Breast epithelium (tissue), 4 donors: ENCODE measurements at regions not wholly inside any gene's neighbourhood (a gene's known extent, or its start where the extent isn't known, plus 50 kb on each side); places are given as distances from the start of the nearest gene placed in this dataset.
"Not testable (repeated sequence)": the region's sequence is repeated elsewhere in the genome, so short reads cannot be mapped to it uniquely, and the experiment has no call there.

Source experiments
- DNase-seq, 2 donors: peaks; one replicate each; pipeline ENCODE4 v3.0.0-alpha.2; 2019; ENCODE audit warnings: low spot score in 2 of 2
- H3K27ac ChIP-seq, 2 donors: fragments of 200-600 bp; sonication (generic) in 1 of 2; one replicate each; pipeline ENCODE4 v1.5.1; 2016 to 2019; ENCODE audit warnings: mild to moderate bottlenecking in 1 of 2
- H3K27me3 ChIP-seq, 2 donors: fragments of 200-600 bp; sonication (generic) in 1 of 2; one replicate each; pipeline versions ENCODE4 v1.5.1 to v1.6.0; 2017 to 2019; ENCODE audit warnings: control low read depth in 1 of 2, mild to moderate bottlenecking in 1 of 2
- H3K36me3 ChIP-seq: fragments of 200-600 bp; one replicate; pipeline ENCODE4 v1.5.1; 2019
- H3K4me1 ChIP-seq, 2 donors: fragments of 200-600 bp; sonication (generic); one replicate each; pipeline ENCODE4 v1.5.1; 2016 to 2019; ENCODE audit warnings: control low read depth in 1 of 2
- H3K4me3 ChIP-seq, 3 donors: fragments of 200-600 bp; sonication (generic); 1 replicate in 2 of 3; 2 replicates in 1 of 3; pipeline ENCODE4 v1.5.1; 2016 to 2019; ENCODE audit warnings: mild to moderate bottlenecking in 3 of 3, moderate library complexity in 2 of 3
- H3K9me3 ChIP-seq, 2 donors: fragments of 200-600 bp; sonication (generic) in 1 of 2; one replicate each; pipeline ENCODE4 v1.5.1; 2016 to 2019; ENCODE audit warnings: control low read depth in 1 of 2
- POLR2A ChIP-seq: fragments of 450-650 bp; IDR thresholded peaks from one replicate; pipeline ENCODE4 v1.6.1; 2016; ENCODE audit warnings: antibody characterized with exemption, mild to moderate bottlenecking, moderate library complexity
- POLR2AphosphoS5 ChIP-seq, 3 donors: sonication (generic); formaldehyde crosslinking; IDR thresholded peaks; one replicate each; pipeline ENCODE4 v1.6.1; 2017; ENCODE audit warnings: antibody characterized with exemption in 3 of 3
- intact Hi-C: fragments of 100-400 bp; cut with DNase I; formaldehyde crosslinking; loops from one replicate; pipeline ENCODE4 v1.15.1; 2023; ENCODE audit warnings: low total_unique reads
- TF ChIP-seq, protein P1 (sequence below), 3 donors: fragments of 450-650 bp; IDR thresholded peaks; one replicate each; pipeline ENCODE4 v1.5.1; 2016 to 2017; ENCODE audit warnings: antibody characterized with exemption in 3 of 3, mild to moderate bottlenecking in 3 of 3, moderate library complexity in 3 of 3

DNA sequence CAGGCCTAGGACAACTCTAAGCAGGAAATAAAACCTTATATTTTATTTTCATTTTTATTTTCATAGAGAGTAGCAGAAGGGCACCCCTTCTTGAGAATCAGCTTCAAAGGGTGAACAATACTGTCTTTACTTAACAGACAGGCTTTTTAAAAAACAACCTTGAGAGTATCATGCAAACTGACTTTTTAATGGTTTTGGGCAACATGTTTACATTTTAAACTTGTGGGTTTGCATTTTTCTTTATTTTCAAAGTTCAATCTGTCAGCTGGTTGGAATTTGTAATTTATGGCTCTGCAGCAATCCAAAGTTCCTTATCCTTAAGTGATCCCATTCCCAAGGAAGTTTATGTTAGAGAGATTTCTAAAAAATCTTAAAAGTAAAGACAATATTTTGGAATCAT is 392.3 kb upstream of the ADAMTS5 start:
- H3K9me3 ChIP-seq: no peaks in the 10 kb centered on the region
- H3K27ac ChIP-seq: no peak overlapping the region
- no peaks in the 10 kb centered on the region for H3K36me3 ChIP-seq
- H3K27me3 ChIP-seq: no peaks in the 10 kb centered on the region
- no peaks in the 10 kb centered on the region for H3K4me1 ChIP-seq
- intact Hi-C loops: no loop called here
- no peak for TF ChIP-seq POLR2AphosphoS5 (IDR thresholded peaks at IDR 0.05)
- TF ChIP-seq POLR2A: no peak
- TF ChIP-seq, protein P1, sequence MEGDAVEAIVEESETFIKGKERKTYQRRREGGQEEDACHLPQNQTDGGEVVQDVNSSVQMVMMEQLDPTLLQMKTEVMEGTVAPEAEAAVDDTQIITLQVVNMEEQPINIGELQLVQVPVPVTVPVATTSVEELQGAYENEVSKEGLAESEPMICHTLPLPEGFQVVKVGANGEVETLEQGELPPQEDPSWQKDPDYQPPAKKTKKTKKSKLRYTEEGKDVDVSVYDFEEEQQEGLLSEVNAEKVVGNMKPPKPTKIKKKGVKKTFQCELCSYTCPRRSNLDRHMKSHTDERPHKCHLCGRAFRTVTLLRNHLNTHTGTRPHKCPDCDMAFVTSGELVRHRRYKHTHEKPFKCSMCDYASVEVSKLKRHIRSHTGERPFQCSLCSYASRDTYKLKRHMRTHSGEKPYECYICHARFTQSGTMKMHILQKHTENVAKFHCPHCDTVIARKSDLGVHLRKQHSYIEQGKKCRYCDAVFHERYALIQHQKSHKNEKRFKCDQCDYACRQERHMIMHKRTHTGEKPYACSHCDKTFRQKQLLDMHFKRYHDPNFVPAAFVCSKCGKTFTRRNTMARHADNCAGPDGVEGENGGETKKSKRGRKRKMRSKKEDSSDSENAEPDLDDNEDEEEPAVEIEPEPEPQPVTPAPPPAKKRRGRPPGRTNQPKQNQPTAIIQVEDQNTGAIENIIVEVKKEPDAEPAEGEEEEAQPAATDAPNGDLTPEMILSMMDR (IDR thresholded peaks at IDR 0.05): no peak
- DNase-seq: no peak
- no peak overlapping the region for H3K4me3 ChIP-seq

DNA sequence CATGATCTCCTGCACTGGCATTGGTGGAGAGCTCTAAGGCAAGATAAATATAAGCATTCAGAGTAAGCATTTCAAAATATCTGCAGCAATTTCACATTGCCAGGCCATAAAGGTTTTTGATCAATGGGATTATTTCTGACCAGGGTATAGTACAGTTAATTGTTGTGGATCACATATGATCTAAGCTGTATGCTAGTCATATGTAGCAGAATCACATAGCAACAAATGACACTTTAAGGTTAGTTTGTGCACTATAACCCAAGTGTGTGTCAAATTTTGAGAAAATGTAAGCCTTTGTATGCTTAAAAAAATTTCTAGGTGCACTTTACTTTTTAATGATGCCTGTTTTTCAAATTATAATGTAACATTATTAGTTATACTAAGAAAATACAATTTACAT is 386.0 kb upstream of the ADAMTS5 start:
- H3K36me3 ChIP-seq: no peaks in the 10 kb centered on the region
- no peaks in the 10 kb centered on the region for H3K9me3 ChIP-seq
- H3K27ac ChIP-seq: no peak overlapping the region
- H3K4me3 ChIP-seq: no peak overlapping the region
- no peaks in the 10 kb centered on the region for H3K27me3 ChIP-seq
- H3K4me1 ChIP-seq: no peaks in the 10 kb centered on the region
- intact Hi-C loops: no loop called here
- TF ChIP-seq POLR2AphosphoS5 (IDR thresholded peaks at IDR 0.05) (no peak), POLR2A (no peak)
- TF ChIP-seq, protein P1 (IDR thresholded peaks at IDR 0.05): no peak
- DNase-seq: no peak

DNA sequence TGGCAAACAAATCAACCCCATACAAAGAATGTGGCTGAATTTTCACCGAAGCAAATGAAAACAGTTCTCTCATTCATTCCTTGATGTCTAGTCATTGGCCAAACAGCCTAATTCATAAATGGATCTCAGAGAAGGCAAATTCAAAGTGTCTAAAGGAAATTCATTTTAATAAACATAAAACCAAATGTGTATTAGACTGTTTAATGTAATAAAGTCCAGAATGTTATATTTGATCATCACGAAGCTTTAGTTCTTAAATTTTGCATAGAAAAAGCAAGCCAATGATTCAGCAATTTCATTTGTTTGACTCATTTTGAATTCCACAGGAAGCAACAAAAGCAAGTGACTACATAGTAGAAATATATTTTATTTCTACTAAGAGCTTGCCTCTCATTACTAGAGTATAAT is 379.2 kb upstream of the ADAMTS5 start:
- TF ChIP-seq, protein P1 (IDR thresholded peaks at IDR 0.05): no peak
- no peak for TF ChIP-seq POLR2A
- TF ChIP-seq POLR2AphosphoS5 (IDR thresholded peaks at IDR 0.05): no peak
- Histone ChIP-seq H3K27me3 (no peaks in the 10 kb centered on the region), H3K9me3 (no peaks in the 10 kb centered on the region), H3K27ac (no peak overlapping the region), H3K36me3 (no peaks in the 10 kb centered on the region), H3K4me1 (no peaks in the 10 kb centered on the region), H3K4me3 (no peak overlapping the region)
- DNase-seq: no peak
- intact Hi-C loops: no loop called here

DNA sequence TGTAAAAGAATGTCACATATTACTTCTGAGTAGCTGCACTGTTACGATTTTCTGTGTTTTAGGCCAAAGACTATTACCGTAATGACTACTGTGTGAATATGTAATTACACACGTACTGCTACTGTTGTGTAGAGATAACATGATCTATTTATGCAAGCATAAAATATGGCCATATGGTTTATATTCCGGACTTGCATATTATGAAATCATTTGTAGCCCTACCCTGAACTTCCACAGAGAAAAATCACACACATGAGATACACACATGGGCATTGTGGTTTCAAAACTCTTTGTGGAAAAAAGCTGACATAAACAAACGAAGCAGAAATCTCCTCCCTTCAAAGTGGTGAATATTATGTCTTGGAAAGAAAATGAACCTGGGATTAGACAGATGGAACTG is 373.0 kb upstream of the ADAMTS5 start:
- no peaks in the 10 kb centered on the region for H3K27me3 ChIP-seq
- no peak for DNase-seq
- no peaks in the 10 kb centered on the region for H3K9me3 ChIP-seq
- H3K4me3 ChIP-seq: no peak overlapping the region
- no peaks in the 10 kb centered on the region for H3K36me3 ChIP-seq
- intact Hi-C loops: no loop called here
- H3K27ac ChIP-seq: no peak overlapping the region
- TF ChIP-seq POLR2AphosphoS5 (IDR thresholded peaks at IDR 0.05): no peak
- no peak for TF ChIP-seq POLR2A
- TF ChIP-seq, protein P1 (IDR thresholded peaks at IDR 0.05): no peak
- H3K4me1 ChIP-seq: no peaks in the 10 kb centered on the region

DNA sequence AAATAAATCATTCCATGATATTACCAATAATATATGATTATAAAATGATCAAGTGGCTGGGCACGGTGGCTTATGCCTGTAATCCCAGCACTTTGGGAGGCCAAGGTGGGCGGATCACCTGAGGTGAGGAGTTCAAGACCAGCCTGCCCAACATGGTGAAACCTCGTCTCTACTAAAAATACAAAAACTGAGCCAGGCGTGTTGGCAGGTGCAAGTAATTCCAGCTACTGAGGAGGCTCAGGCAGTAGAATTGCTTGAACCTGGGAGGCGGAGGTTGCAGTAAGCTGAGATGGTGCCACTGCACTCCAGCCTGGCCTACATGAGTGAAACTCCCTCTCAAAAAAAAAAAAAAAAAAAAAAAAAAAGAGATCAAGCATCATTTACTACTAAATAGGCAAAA is 371.1 kb upstream of the ADAMTS5 start:
- DNase-seq, intact Hi-C loops, H3K27ac ChIP-seq, H3K36me3 ChIP-seq, H3K4me3 ChIP-seq, H3K27me3 ChIP-seq, H3K4me1 ChIP-seq, H3K9me3 ChIP-seq: not testable (repeated sequence)

DNA sequence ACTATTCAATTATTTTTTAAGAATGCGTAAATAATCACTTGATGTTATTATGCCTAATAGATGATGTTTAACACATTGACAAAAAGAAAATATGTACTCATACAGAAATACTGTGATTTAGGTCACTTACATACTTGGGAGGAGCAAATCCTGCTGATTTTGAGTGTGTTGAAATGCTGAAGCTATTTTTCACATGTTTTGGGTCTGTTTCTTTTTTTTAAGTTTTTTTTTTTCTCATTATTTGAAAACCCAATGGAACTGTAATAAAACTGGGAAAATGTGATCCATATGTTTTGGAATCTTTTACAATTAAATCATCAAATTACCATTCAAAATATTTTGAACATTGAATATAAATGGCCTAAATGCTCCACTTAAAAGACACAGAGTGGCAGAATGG is 366.2 kb upstream of the ADAMTS5 start:
- TF ChIP-seq, protein P1 (IDR thresholded peaks at IDR 0.05): no peak
- TF ChIP-seq POLR2A: no peak
- no peak for TF ChIP-seq POLR2AphosphoS5 (IDR thresholded peaks at IDR 0.05)
- H3K4me1 ChIP-seq: no peaks in the 10 kb centered on the region
- H3K27ac ChIP-seq: no peak overlapping the region
- no peaks in the 10 kb centered on the region for H3K27me3 ChIP-seq
- peaks cover 0 to 7% of the 10 kb centered on the region in 2 donors for H3K9me3 ChIP-seq
- no peak overlapping the region for H3K4me3 ChIP-seq
- H3K36me3 ChIP-seq: no peaks in the 10 kb centered on the region
- intact Hi-C loops: no loop called here
- DNase-seq: no peak
